ENCODE measurements at regions not wholly inside any gene's neighbourhood (a gene's known extent, or its start where the extent isn't known, plus 50 kb on each side); places are given as distances from the start of the nearest gene placed in this dataset.

DNA sequence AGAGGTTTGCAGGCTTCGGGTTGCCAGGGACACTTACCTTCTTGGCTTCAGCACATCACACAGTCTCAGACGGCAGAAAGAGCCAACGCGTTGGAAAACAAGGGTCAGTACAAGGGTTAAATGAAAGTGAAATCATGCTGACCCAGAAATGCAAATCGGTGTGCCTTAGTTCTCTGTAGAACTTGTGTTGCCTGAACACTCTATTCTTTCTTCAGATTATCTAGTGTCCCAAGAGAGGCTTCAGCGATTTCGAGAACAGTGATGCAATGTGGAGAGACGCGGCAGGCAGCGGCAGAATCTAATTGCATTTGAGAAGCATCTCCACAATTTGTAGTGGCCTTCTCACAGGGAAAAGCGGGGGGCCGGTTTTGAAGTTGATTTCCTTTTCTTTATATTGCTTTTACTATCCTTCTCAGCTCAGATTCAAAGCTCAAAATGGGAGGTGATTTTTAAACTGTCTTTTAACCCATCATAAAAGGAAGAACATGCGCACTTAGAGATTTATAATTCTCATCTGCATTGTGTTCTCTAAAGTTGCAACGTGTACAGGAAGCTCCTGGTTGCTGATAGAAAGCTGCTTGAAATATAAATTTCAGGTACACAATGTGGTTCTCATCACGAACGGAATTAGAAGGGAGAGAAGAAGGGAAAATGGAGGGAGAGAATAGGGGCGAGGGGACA, 67.8 kb upstream of the EGLN3 start:
- Histone ChIP-seq H3K27me3 (no peaks in the 10 kb centered on the region), H3K27ac (no peak overlapping the region), H3K9me3 (no peaks in the 10 kb centered on the region), H3K4me3 (no peak overlapping the region), H3K36me3 (no peaks in the 10 kb centered on the region), H3K4me1 (no peaks in the 10 kb centered on the region)
- TF ChIP-seq, protein P1, sequence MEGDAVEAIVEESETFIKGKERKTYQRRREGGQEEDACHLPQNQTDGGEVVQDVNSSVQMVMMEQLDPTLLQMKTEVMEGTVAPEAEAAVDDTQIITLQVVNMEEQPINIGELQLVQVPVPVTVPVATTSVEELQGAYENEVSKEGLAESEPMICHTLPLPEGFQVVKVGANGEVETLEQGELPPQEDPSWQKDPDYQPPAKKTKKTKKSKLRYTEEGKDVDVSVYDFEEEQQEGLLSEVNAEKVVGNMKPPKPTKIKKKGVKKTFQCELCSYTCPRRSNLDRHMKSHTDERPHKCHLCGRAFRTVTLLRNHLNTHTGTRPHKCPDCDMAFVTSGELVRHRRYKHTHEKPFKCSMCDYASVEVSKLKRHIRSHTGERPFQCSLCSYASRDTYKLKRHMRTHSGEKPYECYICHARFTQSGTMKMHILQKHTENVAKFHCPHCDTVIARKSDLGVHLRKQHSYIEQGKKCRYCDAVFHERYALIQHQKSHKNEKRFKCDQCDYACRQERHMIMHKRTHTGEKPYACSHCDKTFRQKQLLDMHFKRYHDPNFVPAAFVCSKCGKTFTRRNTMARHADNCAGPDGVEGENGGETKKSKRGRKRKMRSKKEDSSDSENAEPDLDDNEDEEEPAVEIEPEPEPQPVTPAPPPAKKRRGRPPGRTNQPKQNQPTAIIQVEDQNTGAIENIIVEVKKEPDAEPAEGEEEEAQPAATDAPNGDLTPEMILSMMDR (IDR thresholded peaks at IDR 0.05), result no peak
- no peak for TF ChIP-seq POLR2A (IDR thresholded peaks at IDR 0.05)
- 49% methylated on average over 17 of the region's 17 CpGs for WGBS (ENCODE audit: insufficient coverage, low coverage, low lambda C conversion rate, missing lambda C conversion rate)
- intact Hi-C loops (cut with DNase I), result no loop called here
- ATAC-seq (peak in 2 of 4 donors; percentile 30 to 49), DNase-seq (no peak)

DNA sequence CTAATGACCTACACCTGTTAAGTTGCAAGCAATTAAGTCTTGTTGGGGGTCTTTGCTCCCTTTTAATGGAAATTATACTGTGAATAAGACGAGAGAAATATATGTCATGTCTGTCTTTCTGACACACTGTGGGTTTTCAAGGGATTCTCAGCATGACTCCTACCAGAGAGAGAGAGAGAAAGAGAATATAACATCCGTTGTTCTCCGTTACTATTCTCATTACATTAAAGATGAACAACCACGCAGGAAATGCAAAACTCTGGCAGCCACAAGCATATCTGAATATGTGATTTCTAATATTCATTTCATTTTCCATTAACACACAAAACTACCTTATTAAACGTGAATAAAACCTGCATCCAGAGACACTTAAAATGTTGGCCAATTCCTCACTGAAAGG, 67.3 kb upstream of the EGLN3 start:
- DNase-seq, result no peak
- TF ChIP-seq, protein P1 (IDR thresholded peaks at IDR 0.05), result no peak
- no peak overlapping the region for H3K27ac ChIP-seq
- ATAC-seq, result no peak
- no peaks in the 10 kb centered on the region for H3K27me3 ChIP-seq
- H3K4me3 ChIP-seq, result no peak overlapping the region
- H3K9me3 ChIP-seq, result no peaks in the 10 kb centered on the region
- H3K4me1 ChIP-seq, result no peaks in the 10 kb centered on the region
- H3K36me3 ChIP-seq, result no peaks in the 10 kb centered on the region
- 53% methylated on average over 5 of the region's 5 CpGs for WGBS (ENCODE audit: insufficient coverage, low coverage, low lambda C conversion rate, missing lambda C conversion rate)
- intact Hi-C loops (cut with DNase I), result no loop called here

DNA sequence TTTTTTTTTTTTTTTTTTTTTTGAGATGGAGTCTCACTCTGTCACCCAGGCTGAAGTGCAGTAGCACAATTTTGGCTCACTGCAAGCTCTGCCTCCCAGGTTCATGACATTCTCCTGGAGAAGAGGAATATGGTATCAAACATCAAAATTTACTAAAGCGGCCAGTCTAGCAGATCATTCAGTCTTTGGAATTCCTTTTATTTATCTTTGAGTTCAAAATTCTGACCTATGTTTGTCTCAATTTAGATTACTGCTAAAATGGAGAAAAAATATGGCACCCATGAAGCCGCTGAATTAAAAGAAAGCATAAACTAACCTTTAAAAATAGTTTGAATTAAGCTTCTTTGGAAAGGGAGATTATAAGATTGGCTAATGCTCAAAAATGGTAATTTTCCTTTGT, 64.5 kb upstream of the EGLN3 start:
- intact Hi-C loops (cut with DNase I), result no loop called here
- TF ChIP-seq, protein P1 (IDR thresholded peaks at IDR 0.05), result no peak
- TF ChIP-seq POLR2A (IDR thresholded peaks at IDR 0.05), result no peak
- no peak overlapping the region for H3K4me3 ChIP-seq
- no peaks in the 10 kb centered on the region for H3K36me3 ChIP-seq
- no peaks in the 10 kb centered on the region for H3K9me3 ChIP-seq
- ATAC-seq (no peak), DNase-seq (no peak)
- no peaks in the 10 kb centered on the region for H3K27me3 ChIP-seq
- H3K4me1 ChIP-seq, result no peaks in the 10 kb centered on the region
- no peak overlapping the region for H3K27ac ChIP-seq
- WGBS (ENCODE audit: insufficient coverage, low coverage, low lambda C conversion rate, missing lambda C conversion rate), result 70% methylated on average over 2 of the region's 2 CpGs

DNA sequence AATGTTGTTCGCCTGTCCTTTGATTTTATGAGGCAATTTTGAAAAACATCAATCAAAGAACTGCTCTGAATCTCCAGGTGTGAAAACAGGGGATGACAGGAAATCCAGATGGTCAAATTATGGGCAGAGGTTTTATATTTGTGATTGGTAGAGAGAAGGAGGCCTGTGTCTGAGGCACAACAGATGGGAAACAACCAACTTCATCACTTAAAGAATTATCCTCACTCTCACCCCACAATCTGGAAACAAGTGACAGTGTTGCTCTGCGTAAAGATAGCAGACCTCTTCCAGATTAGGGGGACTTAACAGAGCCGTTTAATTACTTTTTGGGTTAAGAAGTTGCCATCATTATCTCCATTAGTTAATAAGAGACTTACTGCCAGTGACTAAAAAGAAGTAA, 64.1 kb upstream of the EGLN3 start:
- H3K27me3 ChIP-seq, result no peaks in the 10 kb centered on the region
- no peak overlapping the region for H3K4me3 ChIP-seq
- 70% methylated on average over 3 of the region's 3 CpGs for WGBS (ENCODE audit: insufficient coverage, low coverage, low lambda C conversion rate, missing lambda C conversion rate)
- ATAC-seq, result no peak
- no peak for DNase-seq
- H3K27ac ChIP-seq, result no peak overlapping the region
- intact Hi-C loops (cut with DNase I), result no loop called here
- TF ChIP-seq, protein P1 (IDR thresholded peaks at IDR 0.05), result no peak
- TF ChIP-seq POLR2A (IDR thresholded peaks at IDR 0.05), result no peak
- H3K9me3 ChIP-seq, result no peaks in the 10 kb centered on the region
- no peaks in the 10 kb centered on the region for H3K4me1 ChIP-seq
- no peaks in the 10 kb centered on the region for H3K36me3 ChIP-seq

DNA sequence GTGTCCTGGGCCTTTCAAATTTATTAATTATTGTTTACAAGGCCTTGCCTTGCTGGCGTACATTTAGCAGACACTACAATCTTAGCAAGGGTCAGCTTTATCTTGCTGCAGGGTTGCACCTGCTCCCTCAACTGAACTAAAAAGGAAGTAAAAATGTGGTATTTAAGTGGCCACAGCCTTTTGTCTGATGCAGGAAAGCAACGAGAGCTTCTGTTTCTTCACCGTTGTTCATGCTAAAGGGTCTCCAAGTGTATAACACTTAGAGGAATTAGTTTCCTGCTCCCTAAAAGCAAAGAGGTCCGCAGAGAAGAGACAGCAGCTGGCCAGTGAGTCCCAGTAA, 62.8 kb upstream of the EGLN3 start:
- no peaks in the 10 kb centered on the region for H3K36me3 ChIP-seq
- no peak for DNase-seq
- 43% methylated on average over 4 of the region's 4 CpGs for WGBS (ENCODE audit: insufficient coverage, low coverage, low lambda C conversion rate, missing lambda C conversion rate)
- peak overlapping the region in 1 of 3 donors; percentile 28 for H3K27ac ChIP-seq
- H3K4me3 ChIP-seq, result no peak overlapping the region
- no peak for ATAC-seq
- intact Hi-C loops (cut with DNase I), result no loop called here
- H3K9me3 ChIP-seq, result no peaks in the 10 kb centered on the region
- no peaks in the 10 kb centered on the region for H3K27me3 ChIP-seq
- H3K4me1 ChIP-seq, result no peaks in the 10 kb centered on the region
- TF ChIP-seq POLR2A (IDR thresholded peaks at IDR 0.05), result no peak
- TF ChIP-seq, protein P1 (IDR thresholded peaks at IDR 0.05), result no peak

All from right lobe of liver (tissue), 6 donors.